ENCODE measurements at regions not wholly inside any gene's neighbourhood (a gene's known extent, or its start where the extent isn't known, plus 50 kb on each side); places are given as distances from the start of the nearest gene placed in this dataset.

- no peaks in the 10 kb centered on the region for H3K27me3 ChIP-seq (ENCODE audit: insufficient read depth, low read length)
- TF ChIP-seq CEBPB (IDR thresholded peaks at IDR 0.05; ENCODE audit: low read depth) (no peak), POLR2AphosphoS5 (IDR thresholded peaks at IDR 0.05; ENCODE audit: low read depth, low read length) (no peak), MAX (IDR thresholded peaks at IDR 0.05) (no peak), CBX3 (IDR thresholded peaks at IDR 0.05; ENCODE audit: low read depth) (no peak), SP1 (IDR thresholded peaks at IDR 0.05; ENCODE audit: low read depth) (no peak), YY1 (IDR thresholded peaks at IDR 0.05; ENCODE audit: extremely low read depth, insufficient replicate concordance, low read depth, low read length) (no peak)
- H3K4me2 ChIP-seq (ENCODE audit: low read length): no peak overlapping the region
- H3K27ac ChIP-seq (ENCODE audit: low read depth, low read length): no peak overlapping the region
- no peak overlapping the region for H3K4me3 ChIP-seq (replicated peaks in 1 of 2; ENCODE audit: low read depth in 1 of 2, low read length in 2 of 2)
- no peaks in the 10 kb centered on the region for H3K79me2 ChIP-seq (ENCODE audit: insufficient read depth, low read length)
- H3K4me1 ChIP-seq (ENCODE audit: control insufficient read depth in 1 of 2, insufficient read depth in 2 of 2, low read length in 2 of 2): peaks cover 0 to 9% of the 10 kb centered on the region in 2 experiments; a peak in 2 of 4 replicates
- ChIA-PET POLR2A (no interaction called here), RAD21 (ENCODE audit: low non-redundant PET in 1 of 2, low total read pairs in 2 of 2, uncharacterized antibody in 2 of 2, unreplicated experiment in 2 of 2) (no interaction called here), CTCF (interaction anchor here (1.0 kb wide), 1 partner anchor 8 kb away, joined by 3 read pairs; no protein-coding TSS in a partner anchor)
- DNase-seq (ENCODE audit: low read depth, low spot score): no peak
- H3K36me3 ChIP-seq (ENCODE audit: control insufficient read depth in 1 of 2, insufficient read depth in 2 of 2, low read length in 2 of 2): no peaks in the 10 kb centered on the region
- ATAC-seq: no peak
- H3K9me2 ChIP-seq (ENCODE audit: insufficient read depth): no peaks in the 10 kb centered on the region
- no peak overlapping the region for H3K9ac ChIP-seq (ENCODE audit: low read length)
- H2AFZ ChIP-seq (ENCODE audit: low read depth, low read length, poor library complexity, severe bottlenecking): no peak overlapping the region
- no peaks in the 10 kb centered on the region for H4K20me1 ChIP-seq (ENCODE audit: insufficient read depth)
- H3K9me3 ChIP-seq (ENCODE audit: control insufficient read depth in 1 of 2, insufficient read depth in 1 of 2, low read depth in 1 of 2, low read length in 2 of 2): no peaks in the 10 kb centered on the region
- intact Hi-C loops (cut with micrococcal nuclease): no loop called here
- no TSS peak for BruUV-seq (replicated peaks)
Observed at GRCh38 chr2:42953216-42953615, 160.8 kb upstream of the HAAO start.

- Histone ChIP-seq H3K9ac (ENCODE audit: low read length) (no peak overlapping the region), H3K9me2 (ENCODE audit: insufficient read depth) (no peaks in the 10 kb centered on the region), H3K4me1 (ENCODE audit: control insufficient read depth in 1 of 2, insufficient read depth in 2 of 2, low read length in 2 of 2) (peaks cover 0 to 9% of the 10 kb centered on the region in 2 experiments; a peak in 2 of 4 replicates), H3K36me3 (ENCODE audit: control insufficient read depth in 1 of 2, insufficient read depth in 2 of 2, low read length in 2 of 2) (no peaks in the 10 kb centered on the region), H4K20me1 (ENCODE audit: insufficient read depth) (no peaks in the 10 kb centered on the region), H3K9me3 (ENCODE audit: control insufficient read depth in 1 of 2, insufficient read depth in 1 of 2, low read depth in 1 of 2, low read length in 2 of 2) (no peaks in the 10 kb centered on the region), H2AFZ (ENCODE audit: low read depth, low read length, poor library complexity, severe bottlenecking) (no peak overlapping the region), H3K4me2 (ENCODE audit: low read length) (no peak overlapping the region), H3K4me3 (replicated peaks in 1 of 2; ENCODE audit: low read depth in 1 of 2, low read length in 2 of 2) (no peak overlapping the region), H3K79me2 (ENCODE audit: insufficient read depth, low read length) (no peaks in the 10 kb centered on the region), H3K27ac (ENCODE audit: low read depth, low read length) (no peak overlapping the region), H3K27me3 (ENCODE audit: insufficient read depth, low read length) (no peaks in the 10 kb centered on the region)
- TF ChIP-seq CEBPB (IDR thresholded peaks at IDR 0.05; ENCODE audit: low read depth) (no peak), POLR2AphosphoS5 (IDR thresholded peaks at IDR 0.05; ENCODE audit: low read depth, low read length) (no peak), ZNF274 (IDR thresholded peaks at IDR 0.05; ENCODE audit: low read depth, low read length) (no peak), CBX3 (IDR thresholded peaks at IDR 0.05; ENCODE audit: low read depth) (no peak), YY1 (IDR thresholded peaks at IDR 0.05; ENCODE audit: extremely low read depth, insufficient replicate concordance, low read depth, low read length) (no peak), ATF3 (IDR thresholded peaks at IDR 0.05) (no peak), EZH2 (IDR thresholded peaks at IDR 0.05) (no peak), EZH2phosphoT487 (IDR thresholded peaks at IDR 0.05; ENCODE audit: borderline replicate concordance) (no peak), SIN3A (IDR thresholded peaks at IDR 0.05; ENCODE audit: low read depth) (no peak), SP1 (IDR thresholded peaks at IDR 0.05; ENCODE audit: low read depth) (no peak), REST (IDR thresholded peaks at IDR 0.05; ENCODE audit: low read depth) (no peak), POLR2A (IDR thresholded peaks at IDR 0.05; ENCODE audit: borderline replicate concordance, extremely low read depth, insufficient read depth, insufficient read length) (no peak), JUND (IDR thresholded peaks at IDR 0.05) (no peak), MAX (IDR thresholded peaks at IDR 0.05) (no peak), FOSL1 (IDR thresholded peaks at IDR 0.05; ENCODE audit: low read depth) (no peak)
- DNase-seq (ENCODE audit: low read depth, low spot score): no peak
- RAD21 ChIA-PET (ENCODE audit: low non-redundant PET in 1 of 2, low total read pairs in 2 of 2, uncharacterized antibody in 2 of 2, unreplicated experiment in 2 of 2): no interaction called here
- POLR2A ChIA-PET: interaction anchor here (1.5 kb wide), 1 partner anchor 274 kb away, joined by 3 read pairs; no protein-coding TSS in a partner anchor
- ATAC-seq: no peak
- intact Hi-C loops (cut with micrococcal nuclease): no loop called here
- no TSS peak for BruUV-seq (replicated peaks)
- CTCF ChIA-PET: interaction anchor here (1.7 kb wide), 1 partner anchor 278 kb away, joined by 4 read pairs; no protein-coding TSS in a partner anchor
Observed at GRCh38 chr2:42951263-42951938, 159.0 kb upstream of the HAAO start.
